Activated T-helper 1 cell treated with anti-CD3 and anti-CD28 coated beads, Interleukin-12 subunit alpha, Interleukin-12 subunit beta, Interleukin-2, Interleukin-4 antibody, amounts not matched to agents 30 ng/mL and 10 ng/mL and 1 ng/mL, durations not matched to agents 14 hours and 24 hours and 36 hours (primary cell): ENCODE measurements at regions not wholly inside any gene's neighbourhood (a gene's known extent, or its start where the extent isn't known, plus 50 kb on each side); places are given as distances from the start of the nearest gene placed in this dataset.
"Not testable (repeated sequence)": the region's sequence is repeated elsewhere in the genome, so short reads cannot be mapped to it uniquely, and the experiment has no call there.

Experiments used
- DNase-seq: peaks from one replicate; pipeline ENCODE4 v3.0.0; 2021; ENCODE audit warnings: low spot score
- H3K27ac Mint-ChIP-seq: one replicate; pipeline ENCODE4 v1.8.0; 2021; ENCODE audit warnings: mild to moderate bottlenecking, mixed read lengths
- H3K27me3 Mint-ChIP-seq: one replicate; pipeline ENCODE4 v1.8.0; 2022; ENCODE audit warnings: mild to moderate bottlenecking, moderate library complexity, mixed read lengths; ENCODE audit not compliant: insufficient read depth
- H3K36me3 Mint-ChIP-seq: one replicate; pipeline ENCODE4 v1.8.0; 2021; ENCODE audit warnings: low read depth, mixed read lengths
- H3K4me1 Mint-ChIP-seq: one replicate; pipeline ENCODE4 v1.8.0; 2021; ENCODE audit warnings: low read depth, mixed read lengths
- H3K4me3 Mint-ChIP-seq: one replicate; pipeline ENCODE4 v1.8.0; 2021; ENCODE audit warnings: mild to moderate bottlenecking, moderate library complexity, mixed read lengths
- H3K9me3 Mint-ChIP-seq: one replicate; pipeline ENCODE4 v1.8.0; 2021; ENCODE audit warnings: mixed read lengths
- intact Hi-C: fragments of 100-400 bp; cut with micrococcal nuclease; formaldehyde crosslinking; loops from one replicate; pipeline ENCODE4 v1.15.1; 2024

DNA sequence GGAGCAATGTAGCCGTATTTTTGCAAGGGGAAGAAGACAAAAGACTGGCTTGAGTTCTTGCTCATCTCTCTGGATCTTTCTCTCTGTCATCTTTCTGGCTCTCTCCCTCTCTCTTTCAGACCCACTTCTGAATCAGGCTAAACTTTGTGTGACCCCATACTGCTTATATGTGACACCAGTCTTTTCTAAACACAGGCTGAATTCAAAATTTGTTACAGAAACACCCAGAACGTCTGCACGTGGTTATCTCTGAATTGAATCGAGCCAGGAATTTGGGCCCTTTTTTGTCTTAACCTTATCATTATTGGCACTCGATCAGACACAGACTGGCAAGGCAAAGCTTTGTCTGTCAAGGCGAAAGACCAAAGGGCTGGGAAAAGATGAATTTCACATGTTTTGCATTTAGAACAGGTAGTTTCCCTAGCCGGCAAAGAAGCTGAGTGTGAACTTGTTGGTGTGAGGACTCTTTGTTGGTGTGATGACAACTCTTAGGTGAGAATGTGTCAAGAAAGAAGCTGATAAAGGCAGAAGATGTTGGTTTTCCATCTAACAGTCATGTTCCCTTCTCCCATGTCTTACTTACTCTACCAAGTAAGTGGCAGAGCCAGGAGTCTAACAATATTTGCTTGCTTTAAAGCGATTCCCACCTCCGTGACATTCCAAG is 150.2 kb upstream of the RFLNA start:
- H3K4me3 Mint-ChIP-seq, result no peak overlapping the region
- peaks cover 8% of the 10 kb centered on the region for H3K27me3 Mint-ChIP-seq
- no peak overlapping the region for H3K27ac Mint-ChIP-seq
- DNase-seq, result no peak
- H3K9me3 Mint-ChIP-seq, result peaks cover 11% of the 10 kb centered on the region
- H3K36me3 Mint-ChIP-seq, result no peaks in the 10 kb centered on the region
- intact Hi-C loops, result no loop called here
- H3K4me1 Mint-ChIP-seq, result no peaks in the 10 kb centered on the region

DNA sequence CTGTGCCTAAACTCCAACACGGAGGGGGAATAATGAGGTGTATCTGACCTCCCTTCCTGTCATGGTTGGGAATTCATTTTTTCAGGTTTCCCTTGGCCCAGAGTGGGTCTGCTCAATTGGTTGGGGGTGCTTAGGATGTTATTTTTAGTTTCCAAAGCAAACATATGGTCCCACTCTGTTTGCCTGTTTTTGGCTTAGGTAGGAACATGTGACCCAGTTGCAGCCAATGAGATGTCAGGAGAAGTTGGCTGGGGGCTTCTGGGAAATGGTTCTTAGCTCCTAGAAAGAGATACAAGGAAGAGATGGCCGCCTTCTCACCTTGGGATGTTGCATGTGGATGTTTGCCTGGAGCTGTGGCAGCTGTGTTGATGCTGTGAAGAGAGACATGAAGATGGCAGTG is 147.9 kb upstream of the RFLNA start:
- H3K27ac Mint-ChIP-seq, result no peak overlapping the region
- peaks cover 2% of the 10 kb centered on the region for H3K27me3 Mint-ChIP-seq
- intact Hi-C loops, result no loop called here
- no peak overlapping the region for H3K4me3 Mint-ChIP-seq
- H3K9me3 Mint-ChIP-seq, result peaks cover 5% of the 10 kb centered on the region
- H3K4me1 Mint-ChIP-seq, result no peaks in the 10 kb centered on the region
- H3K36me3 Mint-ChIP-seq, result no peaks in the 10 kb centered on the region
- no peak for DNase-seq

DNA sequence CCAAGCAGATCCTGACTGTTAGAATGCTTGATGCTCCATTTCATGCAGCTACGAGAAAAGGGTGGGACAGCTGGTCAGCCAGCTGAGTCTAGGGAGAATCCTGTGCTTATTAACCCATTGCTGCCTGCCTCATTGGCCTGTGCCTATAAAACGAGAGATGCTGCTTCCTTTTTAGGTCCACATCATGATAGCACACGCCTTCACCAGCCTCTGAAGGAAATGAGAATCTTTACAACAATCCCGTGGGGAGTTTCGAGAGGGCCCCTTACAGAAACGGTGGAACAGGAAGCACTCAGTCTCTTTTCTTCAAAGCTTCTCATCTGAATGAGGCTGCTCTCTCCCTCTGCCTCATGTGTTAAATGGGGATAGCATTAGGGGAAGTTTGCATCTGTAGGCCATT is 147.3 kb upstream of the RFLNA start:
- no peaks in the 10 kb centered on the region for H3K27me3 Mint-ChIP-seq
- no peak overlapping the region for H3K4me3 Mint-ChIP-seq
- intact Hi-C loops, result no loop called here
- no peaks in the 10 kb centered on the region for H3K4me1 Mint-ChIP-seq
- no peaks in the 10 kb centered on the region for H3K9me3 Mint-ChIP-seq
- H3K27ac Mint-ChIP-seq, result no peak overlapping the region
- no peak for DNase-seq
- no peaks in the 10 kb centered on the region for H3K36me3 Mint-ChIP-seq

DNA sequence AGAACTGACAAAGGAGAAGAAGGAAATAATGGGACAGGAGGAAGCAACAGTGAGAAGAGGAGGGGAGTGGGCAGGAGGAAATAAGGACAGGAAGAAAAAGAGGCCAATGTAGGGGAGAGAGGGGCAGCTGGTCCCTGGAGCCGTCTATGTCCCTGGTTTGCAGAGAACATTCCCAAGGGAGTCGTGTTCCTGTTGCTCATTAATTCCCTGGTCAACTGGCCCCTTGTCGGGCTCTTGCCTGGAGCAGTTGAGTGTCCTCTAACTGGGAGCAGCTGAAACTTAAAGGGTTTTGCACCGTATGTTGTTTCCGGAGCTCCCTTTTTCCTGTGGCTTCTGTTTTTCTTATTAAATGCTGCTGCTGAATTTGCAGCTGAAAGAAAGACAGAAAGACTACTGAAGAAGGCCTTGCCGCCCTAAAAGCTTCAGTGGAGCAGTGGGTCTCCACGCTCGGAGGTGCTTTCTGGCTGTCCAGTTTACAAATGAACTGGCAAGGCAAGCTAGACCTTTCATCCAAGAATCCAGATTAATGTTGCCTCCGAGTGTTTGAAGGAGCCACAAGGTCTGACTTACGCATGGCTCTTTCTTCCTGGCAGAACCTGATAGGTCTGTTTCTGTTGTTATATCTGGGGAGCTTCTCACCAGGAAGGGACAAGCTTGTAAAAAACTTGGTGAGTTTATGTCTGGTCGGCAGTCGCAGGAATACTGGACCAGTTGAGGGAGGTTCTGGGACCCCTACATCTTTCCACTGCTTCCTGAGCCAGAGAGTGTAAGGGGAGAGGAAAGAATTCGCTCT is 146.2 kb upstream of the RFLNA start:
- Mint-ChIP-seq H3K9me3 (no peaks in the 10 kb centered on the region), H3K36me3 (no peaks in the 10 kb centered on the region), H3K27me3 (no peaks in the 10 kb centered on the region), H3K4me3 (no peak overlapping the region), H3K27ac (no peak overlapping the region), H3K4me1 (no peaks in the 10 kb centered on the region)
- intact Hi-C loops, result no loop called here
- no peak for DNase-seq

DNA sequence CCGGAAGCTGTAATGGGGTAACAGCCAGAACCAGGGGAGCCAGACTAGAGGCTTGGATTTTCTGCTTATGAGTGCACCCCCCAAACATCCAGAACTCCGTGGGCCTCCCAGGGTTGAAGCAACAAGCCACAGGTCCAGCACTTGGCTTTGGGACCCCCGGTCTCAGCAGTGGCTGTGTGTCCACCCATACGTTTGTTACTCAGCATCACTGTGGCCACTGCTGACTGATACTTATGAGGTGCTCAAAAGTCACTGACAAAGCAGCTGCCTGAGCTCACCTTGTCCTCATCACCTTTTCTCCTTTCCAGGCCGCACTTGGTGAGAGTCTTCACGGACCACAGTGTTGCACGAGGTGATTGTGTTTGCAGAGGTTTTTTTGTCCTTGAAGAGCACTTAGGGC is 145.6 kb upstream of the RFLNA start:
- no peaks in the 10 kb centered on the region for H3K36me3 Mint-ChIP-seq
- no peak overlapping the region for H3K4me3 Mint-ChIP-seq
- no peak for DNase-seq
- intact Hi-C loops, result no loop called here
- no peaks in the 10 kb centered on the region for H3K9me3 Mint-ChIP-seq
- H3K27me3 Mint-ChIP-seq, result no peaks in the 10 kb centered on the region
- H3K27ac Mint-ChIP-seq, result no peak overlapping the region
- H3K4me1 Mint-ChIP-seq, result no peaks in the 10 kb centered on the region

DNA sequence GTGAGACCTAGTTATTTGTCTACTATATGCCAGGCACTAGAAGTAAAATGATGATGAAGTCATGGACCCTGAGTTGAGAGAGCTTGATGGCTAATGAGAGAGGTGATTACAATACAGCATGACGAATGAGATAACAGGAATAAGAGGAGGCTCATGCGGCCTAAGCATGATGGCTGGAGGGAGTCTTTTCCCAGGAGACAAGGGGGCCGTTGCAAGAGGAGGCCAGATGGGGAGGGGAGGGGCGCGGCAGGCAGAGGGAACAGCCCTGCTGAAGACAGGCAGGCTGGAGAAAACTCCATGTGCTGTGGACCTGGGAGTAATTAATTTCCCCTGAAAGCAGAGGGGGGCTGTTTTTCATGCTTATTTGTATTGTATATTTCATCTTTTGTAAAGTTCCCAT is 144.7 kb upstream of the RFLNA start:
- H3K27ac Mint-ChIP-seq, result no peak overlapping the region

DNA sequence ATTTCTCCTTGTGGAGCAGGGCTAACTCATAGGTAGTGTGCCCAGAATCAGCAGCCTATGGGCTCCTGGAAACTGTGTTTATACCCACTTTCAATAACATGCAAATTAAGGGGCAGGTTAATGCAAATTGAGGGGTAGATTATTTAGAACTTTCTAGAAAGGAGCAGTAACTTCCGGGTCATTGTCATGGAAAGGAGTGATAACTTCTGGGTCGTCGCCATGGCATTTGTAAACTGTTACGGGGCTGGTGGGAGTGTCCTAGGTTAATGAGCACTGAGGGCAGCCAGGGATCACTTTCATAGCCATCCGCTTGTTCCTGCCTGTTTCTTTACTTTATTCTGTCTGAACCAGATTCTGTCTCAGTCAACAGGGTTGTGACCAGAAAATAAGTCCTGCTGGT is 143.3 kb upstream of the RFLNA start:
- Mint-ChIP-seq H3K27ac (no peak overlapping the region), H3K27me3 (no peaks in the 10 kb centered on the region), H3K4me3 (no peak overlapping the region), H3K36me3 (no peaks in the 10 kb centered on the region), H3K4me1 (no peaks in the 10 kb centered on the region), H3K9me3 (no peaks in the 10 kb centered on the region)
- no peak for DNase-seq
- intact Hi-C loops, result no loop called here

More for the DNA sequence above, 144.7 kb upstream of the RFLNA start:
- no peaks in the 10 kb centered on the region for H3K4me1 Mint-ChIP-seq
- intact Hi-C loops, result no loop called here
- no peak overlapping the region for H3K4me3 Mint-ChIP-seq
- no peaks in the 10 kb centered on the region for H3K36me3 Mint-ChIP-seq
- no peaks in the 10 kb centered on the region for H3K9me3 Mint-ChIP-seq
- no peaks in the 10 kb centered on the region for H3K27me3 Mint-ChIP-seq
- no peak for DNase-seq

DNA sequence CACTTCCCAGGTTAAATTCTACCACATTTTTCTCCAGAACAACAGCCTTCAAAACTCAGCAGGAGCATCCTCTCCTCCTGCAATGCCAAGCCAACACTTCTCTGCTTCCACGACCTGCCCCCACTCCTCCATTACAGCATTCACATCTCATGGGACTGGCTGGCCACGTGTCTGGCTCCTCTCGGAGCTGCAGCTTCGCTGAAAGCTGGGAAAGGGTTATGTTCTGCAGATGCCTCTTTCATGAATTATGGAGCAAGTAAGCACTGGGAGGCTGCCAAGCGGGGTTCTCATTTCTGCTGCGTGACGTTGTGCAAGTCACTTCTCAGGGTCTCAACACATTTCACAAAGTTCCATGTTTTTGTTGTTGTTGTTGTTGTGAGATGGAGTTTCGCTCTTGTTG is 142.2 kb upstream of the RFLNA start:
- Mint-ChIP-seq H3K4me1 (no peaks in the 10 kb centered on the region), H3K9me3 (no peaks in the 10 kb centered on the region), H3K27me3 (no peaks in the 10 kb centered on the region), H3K4me3 (no peak overlapping the region), H3K27ac (no peak overlapping the region), H3K36me3 (no peaks in the 10 kb centered on the region)
- intact Hi-C loops, result no loop called here
- DNase-seq, result no peak

DNA sequence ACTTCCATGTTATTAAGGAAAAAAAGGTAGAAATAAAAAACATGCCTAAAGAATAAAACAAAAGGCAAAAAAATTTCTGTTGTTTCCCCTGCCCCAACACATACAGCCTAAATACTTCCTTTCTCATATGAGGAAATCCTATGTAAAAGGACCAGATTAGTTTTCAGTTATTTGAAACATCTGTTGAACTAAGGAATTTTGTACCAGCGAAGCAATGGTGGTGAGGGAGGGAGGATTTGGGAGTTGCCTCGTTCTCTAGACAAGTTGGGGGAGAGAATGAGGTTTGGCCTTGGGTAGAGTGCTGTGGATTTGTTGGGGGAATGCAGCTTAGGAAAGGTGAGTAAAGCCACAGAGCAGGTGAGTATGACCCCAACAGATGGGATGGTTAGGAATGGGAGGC is 141.5 kb upstream of the RFLNA start:
- Mint-ChIP-seq H3K9me3 (no peaks in the 10 kb centered on the region), H3K4me1 (no peaks in the 10 kb centered on the region), H3K27me3 (peaks cover 1% of the 10 kb centered on the region), H3K36me3 (no peaks in the 10 kb centered on the region), H3K4me3 (no peak overlapping the region), H3K27ac (no peak overlapping the region)
- no peak for DNase-seq
- intact Hi-C loops, result no loop called here

DNA sequence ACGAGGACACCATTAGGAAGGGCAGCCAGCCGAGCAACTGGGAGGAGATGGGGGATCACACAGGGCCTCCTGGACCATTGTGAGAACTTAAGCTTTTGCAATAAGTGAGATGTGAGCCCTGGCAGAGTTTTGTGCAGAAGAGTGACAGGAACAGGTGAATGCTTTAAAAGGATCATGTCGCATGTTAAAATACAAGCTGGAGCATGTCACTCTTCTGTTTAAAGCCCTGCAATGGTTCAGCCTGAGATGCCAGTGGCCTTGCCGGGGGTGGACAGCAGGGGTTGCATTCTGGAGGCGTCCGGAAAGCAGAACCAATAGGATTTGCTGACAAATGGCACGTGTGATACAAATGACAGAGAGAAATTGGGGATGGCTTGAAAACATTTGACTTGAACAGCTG is 137.5 kb upstream of the RFLNA start:
- Mint-ChIP-seq H3K4me1 (no peaks in the 10 kb centered on the region), H3K36me3 (no peaks in the 10 kb centered on the region), H3K27me3 (peaks cover 1% of the 10 kb centered on the region), H3K9me3 (no peaks in the 10 kb centered on the region), H3K27ac (no peak overlapping the region), H3K4me3 (no peak overlapping the region)
- no peak for DNase-seq
- intact Hi-C loops, result no loop called here

DNA sequence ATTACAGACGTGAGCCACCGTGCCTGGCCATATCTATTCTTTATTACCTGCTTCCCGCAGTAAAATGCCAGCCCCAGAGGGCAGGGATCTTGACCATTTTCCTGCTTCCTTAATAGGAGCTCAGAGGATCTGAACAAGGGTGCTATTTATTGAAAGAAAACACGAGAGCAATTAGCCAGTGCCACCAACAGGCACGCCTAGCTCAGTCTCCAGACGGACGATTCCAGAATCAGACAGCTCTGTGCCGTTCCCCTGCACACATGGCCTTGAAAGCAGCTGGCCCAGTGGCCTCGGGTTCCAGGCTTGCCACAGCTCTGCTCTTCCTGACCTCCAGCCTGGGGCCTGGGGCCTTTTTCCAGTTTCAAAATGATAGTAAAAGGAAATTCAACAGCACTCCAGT is 135.2 kb upstream of the RFLNA start:
- H3K27ac Mint-ChIP-seq, result no peak overlapping the region
- no peaks in the 10 kb centered on the region for H3K36me3 Mint-ChIP-seq
- no peaks in the 10 kb centered on the region for H3K4me1 Mint-ChIP-seq
- intact Hi-C loops, result loop anchor here (5.0 kb wide), 1 partner anchor 608 kb away; no protein-coding TSS in a partner anchor
- H3K9me3 Mint-ChIP-seq, result peaks cover 4% of the 10 kb centered on the region
- H3K27me3 Mint-ChIP-seq, result peaks cover 1% of the 10 kb centered on the region
- H3K4me3 Mint-ChIP-seq, result no peak overlapping the region
- no peak for DNase-seq

DNA sequence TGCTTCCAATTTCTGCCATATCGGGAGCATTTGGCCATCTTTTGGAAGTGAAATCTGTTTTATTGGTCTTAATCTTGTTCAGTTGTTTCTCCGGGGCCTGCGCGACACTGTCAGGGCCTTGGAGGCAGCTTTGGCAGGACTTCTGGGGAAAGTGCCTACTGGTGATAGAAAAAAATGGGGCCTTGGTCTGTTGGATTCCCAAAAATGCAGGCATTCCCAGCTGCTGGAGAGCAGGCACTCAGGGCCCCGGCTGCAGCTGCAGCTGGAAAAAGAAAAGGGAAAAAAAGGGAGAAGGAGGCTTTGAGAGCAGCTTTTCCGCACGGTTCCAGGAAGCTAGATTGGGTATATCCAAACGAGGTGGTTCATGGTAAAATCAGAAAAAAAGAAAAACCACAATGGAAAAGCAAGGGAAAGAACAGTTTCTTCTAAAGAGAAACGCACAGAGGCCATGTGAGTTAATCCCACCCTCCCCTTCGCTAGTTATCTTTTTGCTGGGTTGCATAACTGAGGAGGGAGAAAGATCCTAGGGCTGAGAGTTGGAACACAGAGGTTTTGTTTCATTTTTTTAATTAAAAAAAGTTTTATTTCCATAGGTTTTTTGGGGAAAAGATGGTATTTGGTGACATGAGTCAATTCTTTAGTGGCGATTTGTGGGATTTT is 134.7 kb upstream of the RFLNA start:
- intact Hi-C loops, result loop anchor here (5.0 kb wide), 1 partner anchor 607 kb away; no protein-coding TSS in a partner anchor
- Mint-ChIP-seq H3K4me3 (no peak overlapping the region), H3K27me3 (peaks cover 1% of the 10 kb centered on the region), H3K36me3 (no peaks in the 10 kb centered on the region), H3K4me1 (no peaks in the 10 kb centered on the region), H3K27ac (no peak overlapping the region), H3K9me3 (peaks cover 8% of the 10 kb centered on the region)
- DNase-seq, result no peak

DNA sequence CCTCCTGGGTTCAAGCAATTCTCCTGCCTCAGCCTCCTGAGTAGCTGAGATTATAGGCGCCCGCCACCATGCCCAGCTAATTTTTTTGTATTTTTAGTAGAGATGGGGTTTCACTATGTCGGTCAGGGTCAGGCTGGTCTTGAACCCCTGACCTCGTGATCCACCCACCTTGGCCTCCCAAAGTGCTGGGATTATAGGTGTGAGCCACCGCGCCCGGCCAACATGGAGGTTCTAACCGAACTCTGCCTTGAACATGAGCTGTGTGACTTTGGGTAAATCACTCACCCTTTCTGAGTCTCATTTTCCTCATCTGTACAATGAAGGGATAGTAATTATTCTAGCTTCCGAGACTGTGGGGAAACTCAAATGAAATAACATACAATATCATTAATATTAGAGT is 133.5 kb upstream of the RFLNA start:
- intact Hi-C loops, result loop anchor here (5.0 kb wide), 1 partner anchor 606 kb away; no protein-coding TSS in a partner anchor
- H3K27ac Mint-ChIP-seq, result not testable (repeated sequence)

More for the DNA sequence above, 133.5 kb upstream of the RFLNA start:
- not testable (repeated sequence) for H3K4me1 Mint-ChIP-seq, H3K4me3 Mint-ChIP-seq, H3K9me3 Mint-ChIP-seq, H3K27me3 Mint-ChIP-seq, DNase-seq, H3K36me3 Mint-ChIP-seq
